ENCODE measurements at regions not wholly inside any gene's neighbourhood (a gene's known extent, or its start where the extent isn't known, plus 50 kb on each side); places are given as distances from the start of the nearest gene placed in this dataset.

DNA sequence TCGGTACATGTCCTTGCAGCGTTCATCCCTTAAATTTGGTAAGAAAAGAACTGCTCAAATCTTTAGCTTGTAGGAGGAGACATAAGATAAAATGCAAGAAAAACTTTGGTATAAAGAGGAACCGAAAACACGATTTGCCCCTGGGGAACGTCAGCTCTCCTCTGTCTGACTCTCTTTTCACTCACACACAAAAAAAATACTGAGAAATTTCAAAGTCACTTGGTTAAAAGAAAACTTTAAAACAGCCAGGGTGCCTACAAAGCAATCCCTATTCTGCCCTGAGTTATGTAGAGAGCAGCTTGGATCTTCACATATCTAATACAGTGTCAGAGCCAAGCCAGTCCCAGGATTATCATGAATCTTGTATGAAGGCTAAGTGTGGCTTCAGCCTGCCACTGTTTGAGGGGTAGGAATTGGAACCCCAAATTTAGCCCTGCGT, 248.5 kb upstream of the CXXC4 start:
- Mint-ChIP-seq H3K9me3 (ENCODE audit: unreplicated experiment) (no peaks in the 10 kb centered on the region), H3K27ac (ENCODE audit: unreplicated experiment) (no peak overlapping the region), H3K4me3 (ENCODE audit: unreplicated experiment) (no peak overlapping the region), H3K4me1 (ENCODE audit: unreplicated experiment) (no peaks in the 10 kb centered on the region), H3K36me3 (ENCODE audit: unreplicated experiment) (no peaks in the 10 kb centered on the region), H3K27me3 (ENCODE audit: unreplicated experiment) (no peaks in the 10 kb centered on the region)
- TF ChIP-seq, protein P1, sequence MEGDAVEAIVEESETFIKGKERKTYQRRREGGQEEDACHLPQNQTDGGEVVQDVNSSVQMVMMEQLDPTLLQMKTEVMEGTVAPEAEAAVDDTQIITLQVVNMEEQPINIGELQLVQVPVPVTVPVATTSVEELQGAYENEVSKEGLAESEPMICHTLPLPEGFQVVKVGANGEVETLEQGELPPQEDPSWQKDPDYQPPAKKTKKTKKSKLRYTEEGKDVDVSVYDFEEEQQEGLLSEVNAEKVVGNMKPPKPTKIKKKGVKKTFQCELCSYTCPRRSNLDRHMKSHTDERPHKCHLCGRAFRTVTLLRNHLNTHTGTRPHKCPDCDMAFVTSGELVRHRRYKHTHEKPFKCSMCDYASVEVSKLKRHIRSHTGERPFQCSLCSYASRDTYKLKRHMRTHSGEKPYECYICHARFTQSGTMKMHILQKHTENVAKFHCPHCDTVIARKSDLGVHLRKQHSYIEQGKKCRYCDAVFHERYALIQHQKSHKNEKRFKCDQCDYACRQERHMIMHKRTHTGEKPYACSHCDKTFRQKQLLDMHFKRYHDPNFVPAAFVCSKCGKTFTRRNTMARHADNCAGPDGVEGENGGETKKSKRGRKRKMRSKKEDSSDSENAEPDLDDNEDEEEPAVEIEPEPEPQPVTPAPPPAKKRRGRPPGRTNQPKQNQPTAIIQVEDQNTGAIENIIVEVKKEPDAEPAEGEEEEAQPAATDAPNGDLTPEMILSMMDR (IDR thresholded peaks at IDR 0.05), result no peak
- no peak for DNase-seq (ENCODE audit: extremely low spot score, unreplicated experiment)

DNA sequence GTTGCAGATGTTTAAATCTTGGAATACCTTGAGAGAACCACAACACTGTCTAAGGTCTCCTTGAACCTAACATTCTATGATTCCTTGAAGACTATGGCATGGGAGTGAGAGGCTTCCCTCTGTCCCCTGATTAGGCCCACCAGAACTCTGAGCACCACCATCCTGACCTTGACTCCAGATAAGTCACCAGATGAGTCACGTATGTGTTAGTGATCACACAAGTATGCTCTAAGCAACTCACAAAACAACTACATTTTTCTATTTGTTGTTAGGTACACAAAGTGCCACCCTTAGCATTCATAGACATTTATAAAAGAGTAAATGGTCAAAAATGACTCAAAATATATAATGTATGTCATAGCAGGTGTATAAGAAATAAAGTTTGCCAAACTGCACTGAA, 252.9 kb upstream of the CXXC4 start:
- no peak overlapping the region for H3K27ac Mint-ChIP-seq (ENCODE audit: unreplicated experiment)
- no peaks in the 10 kb centered on the region for H3K4me1 Mint-ChIP-seq (ENCODE audit: unreplicated experiment)
- DNase-seq (ENCODE audit: extremely low spot score, unreplicated experiment), result no peak
- TF ChIP-seq, protein P1 (IDR thresholded peaks at IDR 0.05), result no peak
- H3K9me3 Mint-ChIP-seq (ENCODE audit: unreplicated experiment), result no peaks in the 10 kb centered on the region
- no peaks in the 10 kb centered on the region for H3K36me3 Mint-ChIP-seq (ENCODE audit: unreplicated experiment)
- no peak overlapping the region for H3K4me3 Mint-ChIP-seq (ENCODE audit: unreplicated experiment)
- H3K27me3 Mint-ChIP-seq (ENCODE audit: unreplicated experiment), result no peaks in the 10 kb centered on the region

DNA sequence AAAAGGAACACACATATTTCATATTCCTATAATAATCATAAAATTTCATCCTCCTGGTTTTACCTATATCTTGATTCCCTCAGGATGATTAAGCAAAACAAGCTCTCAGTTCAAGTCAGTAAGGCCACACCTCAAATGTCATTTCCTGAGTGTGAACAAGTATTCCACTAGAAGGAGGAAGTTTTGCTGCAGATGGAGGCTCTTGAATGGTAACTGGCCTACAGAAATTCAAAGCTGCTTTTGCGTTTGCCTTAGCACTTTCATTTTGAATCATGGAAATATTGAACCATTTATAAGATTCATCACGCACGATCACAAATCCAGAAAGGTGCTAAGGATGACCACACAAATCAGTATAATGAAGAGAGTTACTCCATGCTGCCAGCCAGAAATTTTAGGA, 254.4 kb upstream of the CXXC4 start:
- TF ChIP-seq, protein P1 (IDR thresholded peaks at IDR 0.05), result no peak

DNA sequence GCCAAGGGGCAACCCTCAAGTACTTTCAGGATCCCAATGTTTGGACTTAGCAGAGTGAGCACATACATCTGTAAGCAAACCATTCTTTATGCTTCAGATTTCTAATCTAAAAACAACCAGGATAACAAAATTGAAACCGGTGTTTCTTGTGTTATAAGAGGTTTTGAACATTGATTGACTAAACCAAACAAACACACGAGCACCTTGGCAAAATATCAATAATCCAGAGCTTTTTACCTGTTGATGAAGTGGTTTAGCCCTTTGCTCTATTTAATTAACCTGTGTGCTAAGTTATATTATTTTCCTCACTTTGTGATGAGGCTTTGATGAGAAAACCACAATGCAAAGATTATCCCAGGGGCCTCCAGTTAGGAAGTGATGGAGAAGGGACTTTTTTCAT, 255.3 kb upstream of the CXXC4 start:
- Mint-ChIP-seq H3K9me3 (ENCODE audit: unreplicated experiment) (peaks cover 4% of the 10 kb centered on the region), H3K4me1 (ENCODE audit: unreplicated experiment) (no peaks in the 10 kb centered on the region), H3K4me3 (ENCODE audit: unreplicated experiment) (no peak overlapping the region), H3K36me3 (ENCODE audit: unreplicated experiment) (no peaks in the 10 kb centered on the region), H3K27me3 (ENCODE audit: unreplicated experiment) (no peaks in the 10 kb centered on the region), H3K27ac (ENCODE audit: unreplicated experiment) (no peak overlapping the region)
- TF ChIP-seq, protein P1 (IDR thresholded peaks at IDR 0.05), result no peak
- no peak for DNase-seq (ENCODE audit: extremely low spot score, unreplicated experiment)

More for the DNA sequence above, 254.4 kb upstream of the CXXC4 start:
- H3K27me3 Mint-ChIP-seq (ENCODE audit: unreplicated experiment), result no peaks in the 10 kb centered on the region
- no peaks in the 10 kb centered on the region for H3K4me1 Mint-ChIP-seq (ENCODE audit: unreplicated experiment)
- no peak for DNase-seq (ENCODE audit: extremely low spot score, unreplicated experiment)
- no peaks in the 10 kb centered on the region for H3K36me3 Mint-ChIP-seq (ENCODE audit: unreplicated experiment)
- peaks cover 2% of the 10 kb centered on the region for H3K9me3 Mint-ChIP-seq (ENCODE audit: unreplicated experiment)
- no peak overlapping the region for H3K27ac Mint-ChIP-seq (ENCODE audit: unreplicated experiment)
- H3K4me3 Mint-ChIP-seq (ENCODE audit: unreplicated experiment), result no peak overlapping the region

DNA sequence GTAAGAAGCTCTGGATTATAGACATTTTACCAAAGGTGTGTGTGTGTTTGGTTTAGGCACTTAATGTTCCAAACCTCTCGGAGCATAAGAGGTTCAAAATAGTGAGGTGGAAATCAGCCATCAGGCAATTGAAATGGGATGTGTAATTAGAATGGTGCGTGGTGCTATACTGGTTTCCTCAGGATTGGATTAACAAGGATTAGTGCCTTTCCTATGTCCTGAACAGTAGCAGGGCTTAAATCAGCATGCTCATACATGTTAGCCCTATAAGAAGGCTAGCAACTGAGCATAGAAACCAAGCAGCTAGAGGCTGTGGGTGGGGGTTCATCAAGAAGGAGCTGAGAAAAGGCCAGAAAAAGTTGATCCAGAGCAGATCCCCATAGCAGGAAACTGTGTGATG, 256.8 kb upstream of the CXXC4 start:
- H3K9me3 Mint-ChIP-seq (ENCODE audit: unreplicated experiment), result peaks cover 5% of the 10 kb centered on the region
- DNase-seq (ENCODE audit: extremely low spot score, unreplicated experiment), result no peak
- H3K4me1 Mint-ChIP-seq (ENCODE audit: unreplicated experiment), result no peaks in the 10 kb centered on the region
- H3K4me3 Mint-ChIP-seq (ENCODE audit: unreplicated experiment), result no peak overlapping the region
- H3K27me3 Mint-ChIP-seq (ENCODE audit: unreplicated experiment), result peaks cover 2% of the 10 kb centered on the region
- TF ChIP-seq, protein P1 (IDR thresholded peaks at IDR 0.05), result no peak
- H3K27ac Mint-ChIP-seq (ENCODE audit: unreplicated experiment), result no peak overlapping the region
- H3K36me3 Mint-ChIP-seq (ENCODE audit: unreplicated experiment), result no peaks in the 10 kb centered on the region
